GM12873 (cell line): ENCODE measurements at regions not wholly inside any gene's neighbourhood (a gene's known extent, or its start where the extent isn't known, plus 50 kb on each side); places are given as distances from the start of the nearest gene placed in this dataset.

Source experiments
- CTCF ChIP-seq: IDR thresholded peaks from 2 replicates; pipeline ENCODE4 v1.5.1; 2012; ENCODE audit warnings: low read depth, mild to moderate bottlenecking, moderate library complexity, low read length, control low read depth; ENCODE audit not compliant: insufficient read depth; ENCODE audit errors: missing control alignments

- TF ChIP-seq CTCF = peak; percentile 75
Observed at GRCh38 chr12:67025543-67026114, 243.5 kb upstream of the CAND1 start.

GRCh38 chr12:67026487-67027246, 242.5 kb upstream of the CAND1 start:
- TF ChIP-seq CTCF = no peak

GRCh38 chr12:67028529-67028928, 240.6 kb upstream of the CAND1 start:
- TF ChIP-seq CTCF = no peak

GRCh38 chr12:67034110-67034879, 234.9 kb upstream of the CAND1 start:
- no peak for TF ChIP-seq CTCF

GRCh38 chr12:67035121-67035520, 234.0 kb upstream of the CAND1 start:
- TF ChIP-seq CTCF = no peak

- no peak for TF ChIP-seq CTCF
Observed at GRCh38 chr12:67038486-67038885, 230.7 kb upstream of the CAND1 start.

- no peak for TF ChIP-seq CTCF
Observed at GRCh38 chr12:67039995-67040860, 228.9 kb upstream of the CAND1 start.
